RPMI8226 (cell line): ENCODE measurements at regions not wholly inside any gene's neighbourhood (a gene's known extent, or its start where the extent isn't known, plus 50 kb on each side); places are given as distances from the start of the nearest gene placed in this dataset.

ENCODE experiments used
- DNase-seq: peaks from one replicate; pipeline ENCODE4 v3.0.0-alpha.2; 2015

DNA sequence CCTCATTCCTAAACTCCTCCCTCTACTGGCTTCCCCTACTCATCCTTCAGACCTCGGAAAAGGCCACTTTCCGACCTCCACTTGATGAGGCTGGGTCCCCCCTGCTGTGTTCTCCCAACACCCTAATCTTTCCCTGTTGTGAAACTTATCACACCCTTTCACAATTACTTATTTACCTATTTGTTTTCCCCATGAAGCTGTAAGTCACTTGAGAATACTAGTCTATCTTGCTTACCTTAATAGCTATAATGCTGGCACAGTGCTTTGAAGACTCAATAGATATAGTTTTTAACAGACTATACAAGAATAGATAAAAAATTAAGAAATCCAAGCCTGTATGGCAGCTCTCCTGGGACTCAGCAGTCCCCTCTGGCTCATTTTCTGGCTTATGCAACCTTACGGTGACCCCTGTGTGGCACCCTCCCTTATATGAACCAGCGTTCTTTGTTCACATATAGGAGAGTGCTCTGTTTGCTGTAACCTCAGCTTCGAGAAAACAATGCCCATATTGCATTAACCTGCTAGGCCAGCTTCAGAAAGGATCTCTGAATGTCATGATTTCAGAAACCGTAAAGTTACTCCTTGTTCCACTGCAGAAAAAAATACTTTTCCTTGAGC is 220.4 kb upstream of the PKDCC start:
- no peak for DNase-seq

DNA sequence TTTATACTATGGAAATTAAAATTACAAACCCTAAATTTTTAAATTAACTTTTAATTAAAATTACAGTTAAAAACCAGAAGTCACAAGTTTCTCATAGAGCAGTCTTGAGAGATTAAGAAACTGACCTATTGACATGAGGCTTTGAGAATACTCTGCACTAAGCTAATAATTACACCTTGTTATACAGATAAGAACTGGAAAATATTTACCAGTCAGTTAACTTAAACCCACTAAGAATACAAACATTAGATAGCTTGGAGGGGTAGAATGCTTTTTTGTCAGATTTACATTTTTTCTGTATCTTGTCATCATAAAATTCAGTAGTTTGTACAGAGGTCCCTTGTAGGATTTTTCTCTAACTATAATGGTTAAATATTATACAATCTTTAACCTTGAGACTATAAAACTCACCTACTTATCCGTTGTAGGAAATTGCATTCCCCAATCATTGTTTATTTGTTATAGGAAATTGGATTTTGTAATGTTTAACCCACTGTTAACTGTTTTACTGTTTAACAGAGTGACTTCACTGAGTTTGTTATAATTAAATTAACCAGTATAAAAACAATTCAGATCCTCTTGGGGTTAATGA is 219.7 kb upstream of the PKDCC start:
- no peak for DNase-seq

DNA sequence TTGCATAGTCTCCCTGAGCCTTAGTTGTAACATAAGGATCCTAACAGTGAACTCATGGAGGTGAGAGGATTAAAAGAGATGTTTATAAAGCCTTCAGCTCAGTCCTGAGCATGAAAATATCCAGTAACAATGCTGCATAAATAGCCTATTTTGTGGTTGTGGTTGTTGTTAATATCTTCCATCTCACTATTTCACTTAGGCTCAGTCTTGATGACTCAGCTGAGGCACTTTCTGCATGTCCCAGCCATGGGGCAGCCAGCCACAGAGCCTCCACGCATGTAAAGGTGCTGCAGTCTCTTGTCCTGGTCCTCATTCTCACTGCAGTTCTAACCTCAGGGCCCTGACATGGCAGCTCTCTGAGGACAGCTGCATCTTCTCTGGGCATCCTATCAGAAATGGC is 218.8 kb upstream of the PKDCC start:
- no peak for DNase-seq

DNA sequence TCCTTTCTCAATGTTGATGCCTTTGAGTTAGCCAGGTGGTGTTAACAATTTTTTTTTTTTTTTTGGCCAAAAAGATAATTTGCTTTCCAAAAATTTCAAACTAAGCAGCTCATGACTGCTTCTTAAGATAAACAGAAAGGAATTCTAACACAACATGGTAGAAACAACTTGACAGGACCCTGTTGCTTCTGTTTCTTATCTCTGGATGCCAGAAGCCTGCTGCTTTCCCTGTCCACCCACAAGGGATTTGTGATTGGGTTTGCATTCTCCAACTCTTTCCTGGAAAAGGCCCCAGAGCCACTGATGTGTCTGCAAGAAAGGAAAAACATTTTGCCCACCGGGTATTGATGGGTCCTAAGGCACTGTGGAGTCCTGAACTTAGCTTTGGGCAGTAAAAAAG is 217.2 kb upstream of the PKDCC start:
- no peak for DNase-seq

DNA sequence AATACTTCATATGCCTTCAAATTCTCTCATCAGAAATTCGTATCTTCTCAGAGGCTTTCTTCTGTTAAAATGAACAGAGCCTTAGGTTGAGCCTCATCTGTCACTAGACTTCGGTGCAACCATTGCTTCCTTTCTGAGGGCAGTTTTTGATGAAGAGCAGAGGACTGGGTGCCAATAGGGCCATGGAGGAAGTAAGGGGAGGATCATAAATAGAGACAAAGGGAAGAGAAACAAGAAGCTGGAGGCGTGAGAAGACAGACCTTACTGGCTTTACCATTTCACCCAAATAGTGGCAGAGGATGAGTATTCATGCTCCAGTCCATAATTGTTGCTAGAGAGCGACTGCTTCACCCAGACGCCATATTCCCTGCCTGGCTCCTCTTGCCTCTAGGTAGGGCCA is 215.6 kb upstream of the PKDCC start:
- DNase-seq, result no peak

DNA sequence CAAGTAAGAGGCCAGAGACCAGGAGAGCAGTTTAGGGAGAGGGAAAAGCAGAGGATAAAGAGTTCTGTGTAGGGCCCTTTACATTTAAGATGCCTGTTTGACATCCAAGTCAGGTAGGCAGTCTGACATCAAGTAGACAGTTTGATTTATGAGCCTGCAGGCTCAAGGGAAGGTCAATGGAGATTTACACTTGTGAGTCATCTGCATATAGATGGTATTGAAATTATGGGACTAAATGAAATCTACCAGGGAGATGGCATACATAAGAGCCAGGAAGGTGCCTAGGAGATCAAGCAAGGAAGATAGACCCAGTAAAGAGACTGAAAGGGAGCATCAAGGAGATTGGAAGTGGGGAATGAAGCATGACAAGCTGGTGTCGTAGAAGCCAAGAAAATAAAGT is 212.4 kb upstream of the PKDCC start:
- DNase-seq, result no peak

DNA sequence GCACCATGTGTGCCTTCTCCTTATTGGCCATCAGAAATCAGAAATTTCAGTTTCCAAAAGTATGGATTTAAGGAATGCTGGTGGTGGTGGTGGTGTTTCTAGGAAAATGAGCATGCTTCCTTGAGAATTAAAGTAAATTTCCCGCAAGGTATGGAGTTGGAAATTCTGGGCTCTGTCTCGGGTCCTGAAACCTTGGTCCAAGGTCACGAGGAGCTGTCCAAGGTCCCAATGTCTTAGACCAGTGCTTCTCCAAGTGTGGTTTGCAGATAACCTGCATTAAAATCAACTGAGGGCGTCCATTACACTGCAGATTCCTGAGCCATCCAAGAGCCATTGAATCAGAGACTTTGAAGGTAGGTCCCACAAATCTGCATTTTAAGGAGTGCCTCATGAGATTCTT is 210.9 kb upstream of the PKDCC start:
- DNase-seq, result peak; percentile 32

DNA sequence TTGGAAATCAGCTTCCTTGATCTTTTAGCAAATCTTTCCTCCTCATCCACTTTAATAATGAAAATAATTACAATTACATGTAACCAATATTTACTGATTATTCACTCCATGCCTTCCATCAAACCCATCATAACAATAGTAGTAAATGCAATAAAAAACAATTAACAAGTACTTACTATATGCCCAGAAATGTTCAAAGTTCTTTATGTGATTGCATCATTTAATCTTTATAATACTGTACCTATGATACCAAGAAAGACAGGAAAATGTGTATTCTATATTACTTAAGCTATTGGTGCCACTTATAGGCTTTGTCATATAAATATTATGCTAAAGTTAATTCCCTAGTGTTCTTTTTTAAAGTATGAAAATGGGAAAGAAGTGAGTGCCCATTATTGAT is 210.2 kb upstream of the PKDCC start:
- no peak for DNase-seq

DNA sequence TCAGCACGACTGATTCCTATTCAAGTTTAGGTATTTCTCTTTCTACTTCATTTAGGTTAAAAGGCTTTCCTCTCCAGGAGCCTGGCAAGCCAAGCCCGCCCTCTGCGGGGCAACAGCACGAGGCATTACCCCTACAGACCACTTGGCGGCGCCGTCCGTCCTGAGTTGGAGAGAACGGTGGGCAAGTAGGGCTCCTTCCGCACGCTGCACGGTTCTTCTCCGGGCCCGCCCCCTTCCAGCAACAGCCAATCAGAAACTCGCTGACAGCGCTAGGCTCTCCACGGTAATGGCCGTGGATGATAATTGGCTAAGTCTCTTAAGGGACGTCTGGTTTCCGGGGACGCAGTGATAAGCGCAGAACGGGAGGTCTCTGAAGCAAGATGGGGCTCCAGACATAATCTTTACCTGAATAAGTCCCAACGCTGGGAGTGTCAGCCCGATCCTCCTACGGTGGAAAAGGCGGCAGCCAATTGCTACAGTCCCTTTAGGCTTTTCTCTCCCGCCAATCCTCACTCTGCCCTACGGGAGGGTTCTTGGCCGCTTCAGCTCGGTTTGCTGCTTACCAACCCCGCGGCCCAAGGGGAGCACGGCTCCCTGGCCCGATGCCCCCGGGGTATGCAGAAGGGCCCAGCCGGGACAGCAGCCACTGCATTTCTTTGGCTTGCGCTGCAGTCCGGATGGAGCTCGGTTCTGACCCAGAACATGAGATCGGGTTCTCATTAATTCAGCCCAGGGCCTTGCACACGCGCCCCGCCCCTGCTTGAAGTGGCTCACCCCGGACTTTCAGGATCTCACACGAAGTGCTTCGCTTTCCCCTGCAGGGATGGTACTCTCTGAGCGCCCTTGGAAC is 206.9 kb upstream of the PKDCC start:
- DNase-seq, result peak; percentile 87

DNA sequence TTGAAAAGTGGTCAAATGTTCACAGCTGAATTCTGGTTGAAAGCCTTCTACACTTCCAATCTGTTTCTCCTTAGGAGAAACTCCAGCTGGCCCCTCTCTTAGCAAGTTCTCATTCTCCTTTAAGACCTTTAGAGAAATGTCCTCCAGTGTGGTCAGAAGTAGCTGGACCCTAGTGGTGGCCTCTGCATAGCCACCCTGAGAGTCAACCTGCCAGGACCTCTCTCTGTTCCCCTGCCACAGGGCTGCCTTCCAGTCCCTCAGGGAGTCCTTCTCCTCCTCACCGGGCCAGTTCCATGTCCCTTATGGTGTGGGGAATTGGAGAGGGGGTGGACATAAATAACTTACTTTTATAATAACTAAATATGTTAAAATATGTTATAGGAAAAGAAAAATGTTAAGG is 200.9 kb upstream of the PKDCC start:
- no peak for DNase-seq

DNA sequence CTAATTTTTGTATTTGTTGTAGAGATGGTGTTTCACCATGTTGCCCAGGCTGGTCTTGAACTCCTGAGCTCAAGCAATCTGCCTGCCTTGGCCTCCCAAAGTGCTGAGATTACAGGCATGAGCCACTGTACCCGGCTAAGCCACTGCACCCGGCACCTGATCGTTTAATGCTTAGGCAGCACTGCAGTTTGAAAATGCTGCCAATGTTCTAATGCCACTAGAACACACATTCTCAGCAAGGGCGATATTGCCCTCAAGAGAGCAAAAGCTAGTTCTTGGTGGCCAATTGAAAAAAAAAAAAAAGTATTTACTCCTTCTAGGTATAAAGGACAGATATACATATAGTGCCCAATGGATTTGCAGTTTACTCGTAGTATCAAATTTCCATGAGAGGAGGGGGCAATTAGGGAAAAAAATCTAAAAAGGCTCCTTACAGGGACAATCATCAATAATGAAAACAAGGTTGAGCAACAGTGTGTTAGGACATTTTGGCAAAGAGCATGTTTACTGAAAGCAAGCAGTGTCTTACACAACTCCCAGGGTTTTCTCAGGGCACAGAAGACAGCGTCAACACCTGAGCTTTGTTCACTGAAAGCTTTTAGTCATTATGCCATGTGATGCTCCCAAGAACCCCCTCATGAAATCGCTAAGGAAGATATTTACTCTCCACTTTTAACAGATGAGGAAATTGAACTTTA is 199.9 kb upstream of the PKDCC start:
- DNase-seq, result no peak

DNA sequence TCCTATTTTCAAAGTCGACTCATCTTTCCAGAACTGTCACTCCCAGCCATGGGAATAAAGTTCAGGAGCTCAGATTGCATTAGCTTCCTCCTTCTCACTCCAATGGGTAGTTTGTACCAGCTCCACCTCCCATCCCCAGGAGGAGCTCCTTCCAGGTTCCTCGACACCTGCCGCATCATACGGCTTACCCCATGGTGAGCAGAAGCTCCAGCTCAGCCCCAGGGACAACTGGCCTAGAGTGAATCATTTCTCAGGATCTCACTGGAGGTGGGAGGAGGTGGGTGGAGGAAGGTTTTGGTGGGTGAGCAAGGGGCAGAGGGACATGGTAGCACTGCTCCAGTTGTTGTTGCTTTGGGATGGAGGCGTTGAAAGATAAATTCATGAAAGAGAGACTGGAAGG is 196.3 kb upstream of the PKDCC start:
- DNase-seq, result no peak

DNA sequence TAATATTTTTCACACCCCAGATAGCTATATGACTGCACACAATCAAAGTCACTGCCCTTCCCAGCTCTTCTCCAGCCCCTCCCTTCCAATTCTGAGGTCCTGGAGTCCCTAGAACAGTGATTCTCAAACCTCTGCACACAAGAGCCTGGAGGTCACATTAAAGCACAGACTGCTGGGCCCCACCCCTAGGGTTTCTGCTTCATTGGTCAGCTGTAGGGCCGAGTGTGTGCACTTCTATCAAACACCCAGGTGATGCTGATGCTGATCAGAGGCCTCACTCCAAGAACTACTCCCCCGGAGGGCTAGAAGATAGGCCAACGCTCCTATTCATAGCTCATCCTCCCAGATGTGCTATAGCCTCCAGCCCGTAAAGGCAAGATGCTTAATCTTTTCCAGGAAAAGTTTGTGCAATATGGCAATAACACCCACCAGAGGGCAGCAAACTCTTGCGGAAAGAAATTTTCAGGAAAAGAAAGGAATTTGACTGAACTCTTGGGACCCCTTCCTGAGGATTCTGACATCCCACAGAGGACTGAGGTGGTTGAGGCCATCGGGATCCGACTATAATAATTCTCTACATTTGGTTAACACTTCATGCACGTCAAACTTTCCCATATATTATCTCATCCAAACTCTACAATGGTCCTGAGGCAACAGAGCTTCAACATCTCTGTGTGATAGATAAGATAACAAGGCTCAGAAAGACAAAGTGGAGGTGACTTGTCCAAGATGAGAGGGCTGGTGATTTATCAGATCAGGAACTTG is 194.2 kb upstream of the PKDCC start:
- peak; percentile 20 for DNase-seq

DNA sequence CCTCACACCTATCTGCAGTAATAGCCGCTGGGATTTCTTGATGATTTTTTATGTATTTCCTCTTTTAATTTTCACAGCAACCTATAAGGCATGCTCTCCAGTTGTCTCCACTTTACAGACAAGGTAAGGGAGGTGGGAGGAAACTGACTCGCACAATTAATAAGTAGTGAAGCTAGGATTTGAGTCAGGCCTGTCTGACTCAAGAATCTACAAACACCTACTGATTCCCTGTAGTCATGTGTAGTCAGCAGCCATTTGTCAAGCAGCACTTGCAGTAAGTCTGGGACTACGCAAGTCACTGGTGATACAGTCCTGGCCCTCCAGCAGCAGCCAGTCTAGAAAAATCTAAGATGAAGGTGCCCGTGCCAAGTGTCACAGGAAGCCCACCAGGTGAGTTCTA is 193.6 kb upstream of the PKDCC start:
- no peak for DNase-seq

DNA sequence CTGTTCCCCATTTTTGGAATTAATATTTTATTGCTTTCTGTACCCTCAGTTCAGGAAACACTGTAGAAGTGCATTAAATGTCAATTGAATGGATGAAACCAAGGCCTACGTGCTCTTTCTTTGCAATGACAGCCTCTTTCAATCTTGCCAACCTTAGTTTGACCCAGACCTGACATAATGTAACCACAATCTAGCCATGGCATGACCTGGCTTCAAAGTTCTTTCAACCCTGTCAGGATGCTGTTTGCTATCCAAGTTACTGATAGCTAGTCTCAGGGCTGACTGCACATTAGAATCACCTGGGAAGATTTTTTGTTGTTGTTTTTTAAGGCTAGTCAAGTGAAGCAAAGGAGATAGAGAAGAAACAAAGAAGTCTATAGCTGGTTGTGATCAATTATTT is 190.9 kb upstream of the PKDCC start:
- no peak for DNase-seq

DNA sequence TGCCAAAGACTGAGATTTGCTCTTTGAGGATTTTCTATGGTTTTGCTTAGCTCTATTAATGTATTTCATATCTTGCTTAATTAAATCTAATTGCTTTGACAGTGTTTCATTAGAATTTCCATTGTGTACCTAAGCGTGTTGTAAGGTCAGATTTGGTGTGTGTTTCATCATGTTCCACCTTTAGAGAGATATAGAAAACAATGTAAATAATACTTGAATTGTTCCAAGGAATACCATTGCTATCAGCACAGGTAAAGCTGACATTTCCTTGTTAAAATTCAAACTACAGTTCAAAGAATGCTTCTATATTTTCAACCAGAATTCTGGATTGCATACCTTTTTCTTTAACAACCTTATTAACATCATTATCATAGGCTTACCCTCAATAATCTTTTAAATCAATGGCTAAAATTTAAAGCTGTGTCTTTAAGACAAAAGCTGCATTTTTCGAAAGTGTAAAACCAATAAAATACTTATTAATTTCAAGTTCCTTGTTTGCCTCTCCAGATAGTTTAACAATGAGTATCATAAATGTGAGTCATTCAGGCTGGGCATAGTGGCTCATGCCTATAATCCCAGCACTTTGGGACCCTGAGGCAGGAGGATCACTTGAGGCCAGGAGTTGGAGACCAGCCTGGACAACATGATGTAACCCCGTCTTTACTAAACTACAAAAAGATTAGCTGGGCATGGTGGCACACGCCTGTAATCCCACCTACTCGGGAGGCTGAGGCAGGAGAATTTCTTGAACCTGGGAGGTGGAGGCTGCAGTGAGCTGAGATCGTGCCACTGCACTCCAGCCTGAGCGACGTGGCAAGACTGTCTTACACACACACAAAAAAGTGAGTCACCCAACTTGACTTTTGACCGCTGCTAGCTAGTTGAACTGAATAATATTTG is 188.0 kb upstream of the PKDCC start:
- DNase-seq, result no peak

DNA sequence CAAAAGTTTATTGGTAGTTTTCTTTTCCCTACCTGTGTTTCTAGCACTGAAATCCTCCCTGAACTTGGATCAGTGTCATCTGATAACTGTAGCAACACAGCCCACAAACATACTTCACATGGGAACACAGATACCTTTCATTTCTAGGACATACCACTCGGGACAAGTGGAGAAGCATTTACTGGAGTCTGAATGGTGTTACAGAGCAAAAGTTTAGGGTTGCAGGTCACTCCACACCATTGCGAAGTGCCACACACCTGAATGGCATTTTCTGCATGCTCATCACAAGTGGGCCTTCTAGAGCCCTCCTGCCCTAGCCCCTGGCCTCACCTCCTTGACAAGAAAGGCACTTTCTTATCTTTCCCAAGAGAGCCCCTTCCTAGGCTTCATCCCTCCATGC is 184.8 kb upstream of the PKDCC start:
- DNase-seq, result no peak

DNA sequence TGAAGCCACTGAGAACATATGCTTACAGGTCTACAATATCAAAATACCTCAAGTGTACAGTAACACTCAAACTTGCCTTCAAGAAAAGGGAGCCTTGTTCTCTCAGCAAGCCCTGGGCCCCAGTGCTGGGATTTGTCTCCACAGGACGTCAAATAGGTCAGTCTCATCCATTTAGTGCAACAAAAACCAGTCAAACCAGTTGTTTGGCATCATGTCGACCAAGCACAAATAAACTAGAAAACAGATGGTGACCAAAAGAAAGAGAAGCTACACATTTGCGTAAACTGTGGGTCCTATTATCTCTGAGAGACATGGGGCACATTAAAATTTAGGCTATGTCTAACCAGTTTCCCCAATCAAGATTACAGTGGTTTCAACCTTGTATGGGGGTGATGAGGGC is 182.6 kb upstream of the PKDCC start:
- DNase-seq, result no peak

DNA sequence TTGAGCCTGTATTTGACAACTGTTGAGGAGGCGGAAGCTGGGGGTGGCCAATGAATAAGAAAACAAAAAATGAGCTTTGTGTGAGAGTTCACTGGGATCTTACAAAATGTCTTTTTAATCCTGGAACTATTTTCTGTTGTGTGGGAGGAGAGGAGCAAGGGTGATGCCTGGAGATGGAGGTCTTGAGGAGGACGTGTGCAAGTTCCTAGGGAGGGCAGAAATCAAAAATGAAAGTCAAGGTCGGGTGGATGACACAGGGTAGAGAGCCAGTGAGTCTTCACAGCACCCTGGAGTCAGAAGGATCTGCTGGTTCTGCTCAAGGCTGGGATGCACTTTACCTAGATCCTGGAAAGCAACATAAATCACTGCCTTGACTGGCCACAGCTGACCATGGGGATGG is 180.3 kb upstream of the PKDCC start:
- no peak for DNase-seq

DNA sequence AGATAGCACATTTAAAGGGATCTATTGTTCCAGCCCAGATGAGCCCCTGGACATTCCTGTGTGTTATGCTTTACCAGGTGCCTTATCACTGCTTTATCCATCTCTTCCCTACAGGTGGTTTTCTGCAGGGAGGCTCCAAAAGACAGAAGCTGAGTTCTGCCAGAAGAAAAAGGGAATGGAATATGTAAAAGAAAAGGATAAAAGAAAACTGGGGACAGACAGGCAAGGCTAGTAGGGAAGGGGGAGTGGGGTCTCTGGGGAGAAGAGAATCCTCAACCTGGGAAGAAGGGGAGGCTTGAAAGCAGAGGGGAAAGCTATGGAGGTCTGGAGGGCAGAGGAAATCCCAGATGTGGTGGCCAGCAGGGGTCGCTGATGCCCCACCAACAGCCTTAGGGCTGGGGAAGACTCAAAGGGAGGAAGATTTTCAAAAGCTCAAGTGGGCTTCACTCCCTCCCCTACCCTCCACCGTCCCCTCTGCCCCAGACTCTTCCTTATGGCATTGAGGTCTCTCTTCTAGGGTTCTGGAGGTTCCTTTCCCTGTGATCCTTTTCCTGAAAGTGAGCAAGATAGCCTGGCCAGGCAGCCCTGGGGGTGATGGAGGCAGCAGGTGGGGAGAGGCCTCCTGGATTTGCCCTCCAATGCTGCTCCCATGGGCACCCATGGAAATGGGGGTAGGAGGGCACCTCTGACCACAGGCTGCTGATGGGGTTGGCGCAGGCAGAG is 178.1 kb upstream of the PKDCC start:
- peak; percentile 63 for DNase-seq

DNA sequence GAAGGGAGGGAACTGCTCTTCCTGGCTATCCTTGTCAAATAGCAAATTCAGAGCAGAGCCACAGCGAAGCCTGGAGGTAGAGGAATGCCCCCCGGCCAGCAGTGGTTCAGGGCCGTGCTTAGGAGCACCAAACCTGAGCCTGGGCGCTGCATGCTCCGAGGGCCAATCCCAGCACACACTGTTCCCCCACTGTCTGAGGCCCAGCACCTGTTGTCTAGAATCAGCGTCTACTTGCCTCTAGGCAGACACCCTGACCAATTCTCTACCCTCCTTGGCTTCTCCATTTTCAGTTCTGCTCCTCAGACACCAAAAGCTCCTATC is 177.6 kb upstream of the PKDCC start:
- DNase-seq, result no peak
